GM23338 (cell line): ENCODE measurements at regions not wholly inside any gene's neighbourhood (a gene's known extent, or its start where the extent isn't known, plus 50 kb on each side); places are given as distances from the start of the nearest gene placed in this dataset.

Experiments
- EZH2 ChIP-seq: fragments of 200-600 bp; sonication (generic); IDR thresholded peaks from one replicate; pipeline ENCODE4 v1.8.0; 2017; ENCODE audit warnings: antibody characterized with exemption, mild to moderate bottlenecking, low read depth; ENCODE audit not compliant: unreplicated experiment
- EZH2phosphoT487 ChIP-seq: fragments of 200-600 bp; sonication (generic); IDR thresholded peaks from one replicate; pipeline ENCODE4 v1.8.1; 2018; ENCODE audit warnings: antibody characterized with exemption; ENCODE audit not compliant: unreplicated experiment
- JUNB ChIP-seq: IDR thresholded peaks from one replicate; pipeline ENCODE4 v1.6.1; 2016; ENCODE audit warnings: antibody characterized with exemption; ENCODE audit not compliant: unreplicated experiment
- POLR2AphosphoS5 ChIP-seq: IDR thresholded peaks from 2 replicates; pipeline ENCODE4 v1.6.1; 2016; ENCODE audit warnings: antibody characterized with exemption, low read depth
- STAT1 ChIP-seq: IDR thresholded peaks from one replicate; pipeline ENCODE4 v1.6.1; 2016; ENCODE audit warnings: antibody characterized with exemption; ENCODE audit not compliant: unreplicated experiment
- TF ChIP-seq, protein P1 (sequence below), 2 experiments: fragments of 200-600 bp in 1 of 2; sonication (generic) in 1 of 2; conservative IDR thresholded peaks; 2 replicates each; pipeline versions ENCODE4 v1.5.1 to v1.6.1; 2016 to 2017; ENCODE audit warnings: antibody characterized with exemption in 2 of 2, low read depth in 2 of 2, mild to moderate bottlenecking in 2 of 2, moderate library complexity in 1 of 2
- TF ChIP-seq, protein P2 (sequence below): IDR thresholded peaks from one replicate; pipeline ENCODE4 v1.6.1; 2018; ENCODE audit warnings: antibody characterized with exemption; ENCODE audit not compliant: unreplicated experiment
- TF ChIP-seq, protein P3 (sequence below): fragments of 250-450 bp; sonication (Bioruptor Pico); IDR thresholded peaks from 2 replicates; pipeline ENCODE4 v1.5.0; 2020; ENCODE audit warnings: mild to moderate bottlenecking, moderate library complexity
- TF ChIP-seq, protein P4 (sequence below): IDR thresholded peaks from 2 replicates; pipeline ENCODE4 v1.6.1; 2016; ENCODE audit warnings: antibody characterized with exemption

DNA sequence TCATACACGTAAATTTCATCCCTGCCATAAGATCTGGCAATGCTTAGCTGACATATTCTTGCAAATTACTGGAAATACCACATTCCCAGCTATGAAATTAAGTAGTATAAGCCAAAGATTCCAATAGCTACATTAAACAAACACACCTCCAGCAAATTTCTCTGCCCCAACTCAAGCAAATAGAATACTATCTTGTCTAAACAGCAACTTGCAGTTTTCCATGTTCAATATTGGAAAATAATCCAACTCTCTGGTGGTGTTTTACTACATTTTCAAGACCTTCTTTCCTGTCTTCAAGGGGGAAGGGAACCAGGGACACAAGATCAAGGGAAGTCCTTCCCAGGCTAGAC is 268.7 kb downstream of the TBL1XR1 start:
- TF ChIP-seq, protein P1, sequence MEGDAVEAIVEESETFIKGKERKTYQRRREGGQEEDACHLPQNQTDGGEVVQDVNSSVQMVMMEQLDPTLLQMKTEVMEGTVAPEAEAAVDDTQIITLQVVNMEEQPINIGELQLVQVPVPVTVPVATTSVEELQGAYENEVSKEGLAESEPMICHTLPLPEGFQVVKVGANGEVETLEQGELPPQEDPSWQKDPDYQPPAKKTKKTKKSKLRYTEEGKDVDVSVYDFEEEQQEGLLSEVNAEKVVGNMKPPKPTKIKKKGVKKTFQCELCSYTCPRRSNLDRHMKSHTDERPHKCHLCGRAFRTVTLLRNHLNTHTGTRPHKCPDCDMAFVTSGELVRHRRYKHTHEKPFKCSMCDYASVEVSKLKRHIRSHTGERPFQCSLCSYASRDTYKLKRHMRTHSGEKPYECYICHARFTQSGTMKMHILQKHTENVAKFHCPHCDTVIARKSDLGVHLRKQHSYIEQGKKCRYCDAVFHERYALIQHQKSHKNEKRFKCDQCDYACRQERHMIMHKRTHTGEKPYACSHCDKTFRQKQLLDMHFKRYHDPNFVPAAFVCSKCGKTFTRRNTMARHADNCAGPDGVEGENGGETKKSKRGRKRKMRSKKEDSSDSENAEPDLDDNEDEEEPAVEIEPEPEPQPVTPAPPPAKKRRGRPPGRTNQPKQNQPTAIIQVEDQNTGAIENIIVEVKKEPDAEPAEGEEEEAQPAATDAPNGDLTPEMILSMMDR (conservative IDR thresholded peaks at IDR 0.05; ENCODE audit: low read depth in 2 of 2) = no peak
- TF ChIP-seq EZH2phosphoT487 (no peak), EZH2 (no peak), STAT1 (no peak), POLR2AphosphoS5 (no peak), JUNB (no peak)
- TF ChIP-seq, protein P2, sequence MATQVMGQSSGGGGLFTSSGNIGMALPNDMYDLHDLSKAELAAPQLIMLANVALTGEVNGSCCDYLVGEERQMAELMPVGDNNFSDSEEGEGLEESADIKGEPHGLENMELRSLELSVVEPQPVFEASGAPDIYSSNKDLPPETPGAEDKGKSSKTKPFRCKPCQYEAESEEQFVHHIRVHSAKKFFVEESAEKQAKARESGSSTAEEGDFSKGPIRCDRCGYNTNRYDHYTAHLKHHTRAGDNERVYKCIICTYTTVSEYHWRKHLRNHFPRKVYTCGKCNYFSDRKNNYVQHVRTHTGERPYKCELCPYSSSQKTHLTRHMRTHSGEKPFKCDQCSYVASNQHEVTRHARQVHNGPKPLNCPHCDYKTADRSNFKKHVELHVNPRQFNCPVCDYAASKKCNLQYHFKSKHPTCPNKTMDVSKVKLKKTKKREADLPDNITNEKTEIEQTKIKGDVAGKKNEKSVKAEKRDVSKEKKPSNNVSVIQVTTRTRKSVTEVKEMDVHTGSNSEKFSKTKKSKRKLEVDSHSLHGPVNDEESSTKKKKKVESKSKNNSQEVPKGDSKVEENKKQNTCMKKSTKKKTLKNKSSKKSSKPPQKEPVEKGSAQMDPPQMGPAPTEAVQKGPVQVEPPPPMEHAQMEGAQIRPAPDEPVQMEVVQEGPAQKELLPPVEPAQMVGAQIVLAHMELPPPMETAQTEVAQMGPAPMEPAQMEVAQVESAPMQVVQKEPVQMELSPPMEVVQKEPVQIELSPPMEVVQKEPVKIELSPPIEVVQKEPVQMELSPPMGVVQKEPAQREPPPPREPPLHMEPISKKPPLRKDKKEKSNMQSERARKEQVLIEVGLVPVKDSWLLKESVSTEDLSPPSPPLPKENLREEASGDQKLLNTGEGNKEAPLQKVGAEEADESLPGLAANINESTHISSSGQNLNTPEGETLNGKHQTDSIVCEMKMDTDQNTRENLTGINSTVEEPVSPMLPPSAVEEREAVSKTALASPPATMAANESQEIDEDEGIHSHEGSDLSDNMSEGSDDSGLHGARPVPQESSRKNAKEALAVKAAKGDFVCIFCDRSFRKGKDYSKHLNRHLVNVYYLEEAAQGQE = no peak
- TF ChIP-seq, protein P3, sequence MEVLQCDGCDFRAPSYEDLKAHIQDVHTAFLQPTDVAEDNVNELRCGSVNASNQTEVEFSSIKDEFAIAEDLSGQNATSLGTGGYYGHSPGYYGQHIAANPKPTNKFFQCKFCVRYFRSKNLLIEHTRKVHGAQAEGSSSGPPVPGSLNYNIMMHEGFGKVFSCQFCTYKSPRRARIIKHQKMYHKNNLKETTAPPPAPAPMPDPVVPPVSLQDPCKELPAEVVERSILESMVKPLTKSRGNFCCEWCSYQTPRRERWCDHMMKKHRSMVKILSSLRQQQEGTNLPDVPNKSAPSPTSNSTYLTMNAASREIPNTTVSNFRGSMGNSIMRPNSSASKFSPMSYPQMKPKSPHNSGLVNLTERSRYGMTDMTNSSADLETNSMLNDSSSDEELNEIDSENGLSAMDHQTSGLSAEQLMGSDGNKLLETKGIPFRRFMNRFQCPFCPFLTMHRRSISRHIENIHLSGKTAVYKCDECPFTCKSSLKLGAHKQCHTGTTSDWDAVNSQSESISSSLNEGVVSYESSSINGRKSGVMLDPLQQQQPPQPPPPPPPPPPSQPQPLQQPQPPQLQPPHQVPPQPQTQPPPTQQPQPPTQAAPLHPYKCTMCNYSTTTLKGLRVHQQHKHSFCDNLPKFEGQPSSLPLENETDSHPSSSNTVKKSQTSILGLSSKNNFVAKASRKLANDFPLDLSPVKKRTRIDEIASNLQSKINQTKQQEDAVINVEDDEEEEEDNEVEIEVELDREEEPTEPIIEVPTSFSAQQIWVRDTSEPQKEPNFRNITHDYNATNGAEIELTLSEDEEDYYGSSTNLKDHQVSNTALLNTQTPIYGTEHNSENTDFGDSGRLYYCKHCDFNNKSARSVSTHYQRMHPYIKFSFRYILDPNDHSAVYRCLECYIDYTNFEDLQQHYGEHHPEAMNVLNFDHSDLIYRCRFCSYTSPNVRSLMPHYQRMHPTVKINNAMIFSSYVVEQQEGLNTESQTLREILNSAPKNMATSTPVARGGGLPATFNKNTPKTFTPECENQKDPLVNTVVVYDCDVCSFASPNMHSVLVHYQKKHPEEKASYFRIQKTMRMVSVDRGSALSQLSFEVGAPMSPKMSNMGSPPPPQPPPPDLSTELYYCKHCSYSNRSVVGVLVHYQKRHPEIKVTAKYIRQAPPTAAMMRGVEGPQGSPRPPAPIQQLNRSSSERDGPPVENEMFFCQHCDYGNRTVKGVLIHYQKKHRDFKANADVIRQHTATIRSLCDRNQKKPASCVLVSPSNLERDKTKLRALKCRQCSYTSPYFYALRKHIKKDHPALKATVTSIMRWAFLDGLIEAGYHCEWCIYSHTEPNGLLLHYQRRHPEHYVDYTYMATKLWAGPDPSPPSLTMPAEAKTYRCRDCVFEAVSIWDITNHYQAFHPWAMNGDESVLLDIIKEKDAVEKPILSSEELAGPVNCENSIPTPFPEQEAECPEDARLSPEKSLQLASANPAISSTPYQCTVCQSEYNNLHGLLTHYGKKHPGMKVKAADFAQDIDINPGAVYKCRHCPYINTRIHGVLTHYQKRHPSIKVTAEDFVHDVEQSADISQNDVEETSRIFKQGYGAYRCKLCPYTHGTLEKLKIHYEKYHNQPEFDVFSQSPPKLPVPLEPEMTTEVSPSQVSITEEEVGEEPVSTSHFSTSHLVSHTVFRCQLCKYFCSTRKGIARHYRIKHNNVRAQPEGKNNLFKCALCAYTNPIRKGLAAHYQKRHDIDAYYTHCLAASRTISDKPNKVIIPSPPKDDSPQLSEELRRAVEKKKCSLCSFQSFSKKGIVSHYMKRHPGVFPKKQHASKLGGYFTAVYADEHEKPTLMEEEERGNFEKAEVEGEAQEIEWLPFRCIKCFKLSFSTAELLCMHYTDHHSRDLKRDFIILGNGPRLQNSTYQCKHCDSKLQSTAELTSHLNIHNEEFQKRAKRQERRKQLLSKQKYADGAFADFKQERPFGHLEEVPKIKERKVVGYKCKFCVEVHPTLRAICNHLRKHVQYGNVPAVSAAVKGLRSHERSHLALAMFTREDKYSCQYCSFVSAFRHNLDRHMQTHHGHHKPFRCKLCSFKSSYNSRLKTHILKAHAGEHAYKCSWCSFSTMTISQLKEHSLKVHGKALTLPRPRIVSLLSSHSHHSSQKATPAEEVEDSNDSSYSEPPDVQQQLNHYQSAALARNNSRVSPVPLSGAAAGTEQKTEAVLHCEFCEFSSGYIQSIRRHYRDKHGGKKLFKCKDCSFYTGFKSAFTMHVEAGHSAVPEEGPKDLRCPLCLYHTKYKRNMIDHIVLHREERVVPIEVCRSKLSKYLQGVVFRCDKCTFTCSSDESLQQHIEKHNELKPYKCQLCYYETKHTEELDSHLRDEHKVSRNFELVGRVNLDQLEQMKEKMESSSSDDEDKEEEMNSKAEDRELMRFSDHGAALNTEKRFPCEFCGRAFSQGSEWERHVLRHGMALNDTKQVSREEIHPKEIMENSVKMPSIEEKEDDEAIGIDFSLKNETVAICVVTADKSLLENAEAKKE (CRISPR knock-in tag) = no peak
- TF ChIP-seq, protein P4, sequence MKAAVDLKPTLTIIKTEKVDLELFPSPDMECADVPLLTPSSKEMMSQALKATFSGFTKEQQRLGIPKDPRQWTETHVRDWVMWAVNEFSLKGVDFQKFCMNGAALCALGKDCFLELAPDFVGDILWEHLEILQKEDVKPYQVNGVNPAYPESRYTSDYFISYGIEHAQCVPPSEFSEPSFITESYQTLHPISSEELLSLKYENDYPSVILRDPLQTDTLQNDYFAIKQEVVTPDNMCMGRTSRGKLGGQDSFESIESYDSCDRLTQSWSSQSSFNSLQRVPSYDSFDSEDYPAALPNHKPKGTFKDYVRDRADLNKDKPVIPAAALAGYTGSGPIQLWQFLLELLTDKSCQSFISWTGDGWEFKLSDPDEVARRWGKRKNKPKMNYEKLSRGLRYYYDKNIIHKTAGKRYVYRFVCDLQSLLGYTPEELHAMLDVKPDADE = no peak
